SU-DHL-6 (cell line): ENCODE measurements at regions not wholly inside any gene's neighbourhood (a gene's known extent, or its start where the extent isn't known, plus 50 kb on each side); places are given as distances from the start of the nearest gene placed in this dataset.

Experiments used
- H2AFZ ChIP-seq: fragments of 200-600 bp; sonication (generic); 2 replicates; pipeline ENCODE4 v1.6.1; 2014; ENCODE audit warnings: low read depth, mild to moderate bottlenecking, moderate library complexity, mixed read lengths, antibody characterized with exemption, low read length; ENCODE audit not compliant: severe bottlenecking
- H3F3A ChIP-seq: fragments of 200-600 bp; shearing (Covaris generic); 2 replicates; pipeline ENCODE4 v1.6.0; 2016; ENCODE audit warnings: antibody characterized with exemption, mild to moderate bottlenecking; ENCODE audit not compliant: insufficient read depth
- H3K27ac ChIP-seq: fragments of 200-600 bp; sonication (generic); 2 replicates; pipeline ENCODE4 v1.5.1; 2016; ENCODE audit warnings: low read depth, mild to moderate bottlenecking, low read length, moderate library complexity, mixed read lengths
- H3K27me3 ChIP-seq: fragments of 200-600 bp; sonication (generic), shearing (Covaris generic); 2 replicates; pipeline ENCODE4 v1.6.0; 2014; ENCODE audit warnings: mild to moderate bottlenecking, low read length
- H3K36me3 ChIP-seq: fragments of 200-600 bp; sonication (generic); 2 replicates; pipeline ENCODE4 v1.6.1; 2014; ENCODE audit warnings: mild to moderate bottlenecking, low read length, mixed read lengths
- H3K4me2 ChIP-seq: fragments of 300-600, 200-600 bp; shearing (Covaris generic), sonication (generic); 2 replicates; pipeline ENCODE4 v1.6.0; 2014; ENCODE audit warnings: low read length, low read depth, mild to moderate bottlenecking; ENCODE audit not compliant: poor library complexity, severe bottlenecking
- H3K4me3 ChIP-seq: fragments of 200-600 bp; sonication (generic); 2 replicates; pipeline ENCODE4 v1.5.1; 2014; ENCODE audit warnings: antibody characterized with exemption, low read length, mild to moderate bottlenecking, mixed read lengths; ENCODE audit not compliant: insufficient read depth, poor library complexity, severe bottlenecking
- H3K79me2 ChIP-seq: fragments of 200-600 bp; sonication (generic); 2 replicates; pipeline ENCODE4 v1.6.1; 2014; ENCODE audit warnings: mild to moderate bottlenecking, low read length, moderate library complexity; ENCODE audit not compliant: insufficient read depth
- H3K9ac ChIP-seq: fragments of 200-600 bp; sonication (generic); 2 replicates; pipeline ENCODE4 v1.7.0; 2014; ENCODE audit warnings: mild to moderate bottlenecking, low read length
- H3K9me2 ChIP-seq: fragments of 200-600 bp; sonication (generic); replicated peaks from 2 replicates; pipeline ENCODE4 v1.6.1; 2014; ENCODE audit warnings: low read length; ENCODE audit not compliant: insufficient read depth
- H3K9me3 ChIP-seq: fragments of 200-600 bp; sonication (generic); 2 replicates; pipeline ENCODE4 v1.6.1; 2014; ENCODE audit warnings: low read length, mixed read lengths; ENCODE audit not compliant: insufficient read depth
- H4K20me1 ChIP-seq: fragments of 200-600 bp; sonication (generic); 2 replicates; pipeline ENCODE4 v1.6.1; 2014; ENCODE audit warnings: low read depth, mild to moderate bottlenecking, antibody characterized with exemption, low read length, moderate library complexity, mixed read lengths
- CTCF ChIP-seq: fragments of 200-600 bp; sonication (generic); IDR thresholded peaks from one replicate; pipeline ENCODE4 v1.5.1; 2017; ENCODE audit warnings: antibody characterized with exemption, mild to moderate bottlenecking, low read length, moderate library complexity; ENCODE audit not compliant: insufficient read depth, poor library complexity, severe bottlenecking
- EZH2phosphoT487 ChIP-seq: fragments of 200-600 bp; sonication (generic), shearing (Covaris generic); conservative IDR thresholded peaks from 2 replicates; pipeline ENCODE4 v1.6.1; 2018; ENCODE audit warnings: mild to moderate bottlenecking, antibody characterized with exemption, low read length, moderate library complexity, mixed read lengths

- TF ChIP-seq CTCF = no peak
- TF ChIP-seq EZH2phosphoT487 = no peak
- Histone ChIP-seq H3K79me2 (no peaks in the 10 kb centered on the region), H3K27me3 (no peaks in the 10 kb centered on the region), H3K27ac (no peak overlapping the region), H2AFZ (no peak overlapping the region), H3F3A (no peaks in the 10 kb centered on the region), H3K9me3 (no peaks in the 10 kb centered on the region), H3K4me3 (no peak overlapping the region), H4K20me1 (no peaks in the 10 kb centered on the region), H3K9me2 (no peaks in the 10 kb centered on the region), H3K4me2 (no peak overlapping the region), H3K9ac (no peak overlapping the region), H3K36me3 (no peaks in the 10 kb centered on the region)
Observed at GRCh38 chr3:102571720-102572384, 137.0 kb downstream of the ZPLD1 start.

GRCh38 chr3:102573483-102574028, 138.7 kb downstream of the ZPLD1 start:
- Histone ChIP-seq H3K9me3 (no peaks in the 10 kb centered on the region), H3F3A (no peaks in the 10 kb centered on the region), H3K9me2 (no peaks in the 10 kb centered on the region), H3K36me3 (no peaks in the 10 kb centered on the region), H3K4me2 (no peak overlapping the region), H4K20me1 (no peaks in the 10 kb centered on the region), H3K79me2 (no peaks in the 10 kb centered on the region), H3K27ac (no peak overlapping the region), H3K27me3 (no peaks in the 10 kb centered on the region), H3K4me3 (no peak overlapping the region), H3K9ac (no peak overlapping the region), H2AFZ (no peak overlapping the region)
- TF ChIP-seq EZH2phosphoT487 (no peak), CTCF (no peak)

- H3K79me2 ChIP-seq = no peaks in the 10 kb centered on the region
- TF ChIP-seq CTCF (no peak), EZH2phosphoT487 (no peak)
- H3F3A ChIP-seq = no peaks in the 10 kb centered on the region
- H2AFZ ChIP-seq = no peak overlapping the region
- no peak overlapping the region for H3K27ac ChIP-seq
- no peaks in the 10 kb centered on the region for H3K36me3 ChIP-seq
- no peaks in the 10 kb centered on the region for H3K9me2 ChIP-seq
- no peak overlapping the region for H3K9ac ChIP-seq
- H3K4me3 ChIP-seq = no peak overlapping the region
- no peak overlapping the region for H3K4me2 ChIP-seq
- H3K9me3 ChIP-seq = no peaks in the 10 kb centered on the region
- H3K27me3 ChIP-seq = no peaks in the 10 kb centered on the region
- no peaks in the 10 kb centered on the region for H4K20me1 ChIP-seq
Observed at GRCh38 chr3:102574355-102574754, 139.5 kb downstream of the ZPLD1 start.
